ENCODE measurements at regions not wholly inside any gene's neighbourhood (a gene's known extent, or its start where the extent isn't known, plus 50 kb on each side); places are given as distances from the start of the nearest gene placed in this dataset.
"Not testable (repeated sequence)": the region's sequence is repeated elsewhere in the genome, so short reads cannot be mapped to it uniquely, and the experiment has no call there.

- no peaks in the 10 kb centered on the region for H3K9me3 ChIP-seq
- intact Hi-C loops (cut with DNase I) = no loop called here
- H3K27ac ChIP-seq (replicated peaks in 1 of 4) = no peak overlapping the region
- DNase-seq (ENCODE audit: extremely low spot score) = no peak
- TF ChIP-seq POLR2A (IDR thresholded peaks at IDR 0.05; ENCODE audit: low read depth) (no peak), POLR2AphosphoS5 (IDR thresholded peaks at IDR 0.05) (no peak), EP300 (IDR thresholded peaks at IDR 0.05) (no peak)
- TF ChIP-seq, protein P1, sequence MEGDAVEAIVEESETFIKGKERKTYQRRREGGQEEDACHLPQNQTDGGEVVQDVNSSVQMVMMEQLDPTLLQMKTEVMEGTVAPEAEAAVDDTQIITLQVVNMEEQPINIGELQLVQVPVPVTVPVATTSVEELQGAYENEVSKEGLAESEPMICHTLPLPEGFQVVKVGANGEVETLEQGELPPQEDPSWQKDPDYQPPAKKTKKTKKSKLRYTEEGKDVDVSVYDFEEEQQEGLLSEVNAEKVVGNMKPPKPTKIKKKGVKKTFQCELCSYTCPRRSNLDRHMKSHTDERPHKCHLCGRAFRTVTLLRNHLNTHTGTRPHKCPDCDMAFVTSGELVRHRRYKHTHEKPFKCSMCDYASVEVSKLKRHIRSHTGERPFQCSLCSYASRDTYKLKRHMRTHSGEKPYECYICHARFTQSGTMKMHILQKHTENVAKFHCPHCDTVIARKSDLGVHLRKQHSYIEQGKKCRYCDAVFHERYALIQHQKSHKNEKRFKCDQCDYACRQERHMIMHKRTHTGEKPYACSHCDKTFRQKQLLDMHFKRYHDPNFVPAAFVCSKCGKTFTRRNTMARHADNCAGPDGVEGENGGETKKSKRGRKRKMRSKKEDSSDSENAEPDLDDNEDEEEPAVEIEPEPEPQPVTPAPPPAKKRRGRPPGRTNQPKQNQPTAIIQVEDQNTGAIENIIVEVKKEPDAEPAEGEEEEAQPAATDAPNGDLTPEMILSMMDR (IDR thresholded peaks at IDR 0.05) = no peak
- H3K4me3 ChIP-seq = no peak overlapping the region
- H3K4me1 ChIP-seq = no peaks in the 10 kb centered on the region
- no peaks in the 10 kb centered on the region for H3K36me3 ChIP-seq
- WGBS = 77% methylated on average over 6 of the region's 6 CpGs
- no peaks in the 10 kb centered on the region for H3K27me3 ChIP-seq
Measured at GRCh38 chr16:52309446-52310416, 237.2 kb downstream of the TOX3 start.

DNA sequence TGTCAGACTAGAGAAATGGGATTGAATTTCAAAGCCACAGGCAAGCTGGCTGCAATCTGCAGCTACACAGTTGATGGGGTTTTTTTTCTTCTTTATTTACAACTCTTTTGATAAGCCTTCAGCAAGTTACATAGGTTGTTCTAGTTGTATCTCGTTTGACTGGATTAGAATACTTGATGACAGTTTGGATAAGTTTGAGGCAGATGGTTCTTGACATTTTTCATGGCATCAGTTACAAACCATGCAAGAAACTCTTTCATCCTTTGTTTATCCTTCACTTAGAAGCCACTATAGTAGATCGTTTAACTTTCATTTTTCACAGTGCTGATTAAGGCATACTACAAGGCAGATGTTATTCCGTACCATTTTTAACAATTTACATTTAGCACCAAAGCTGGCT is 238.9 kb downstream of the TOX3 start:
- intact Hi-C loops (cut with DNase I) = no loop called here
- TF ChIP-seq POLR2AphosphoS5 (IDR thresholded peaks at IDR 0.05) (no peak), EP300 (IDR thresholded peaks at IDR 0.05) (no peak), POLR2A (IDR thresholded peaks at IDR 0.05; ENCODE audit: low read depth) (no peak)
- TF ChIP-seq, protein P1 (IDR thresholded peaks at IDR 0.05) = no peak
- no peak for DNase-seq (ENCODE audit: extremely low spot score)
- H3K27ac ChIP-seq (replicated peaks in 1 of 4) = no peak overlapping the region
- H3K4me1 ChIP-seq = no peaks in the 10 kb centered on the region
- no peak overlapping the region for H3K4me3 ChIP-seq
- no peaks in the 10 kb centered on the region for H3K36me3 ChIP-seq
- no peaks in the 10 kb centered on the region for H3K9me3 ChIP-seq
- 21% methylated on average over 3 of the region's 3 CpGs for WGBS
- no peaks in the 10 kb centered on the region for H3K27me3 ChIP-seq

DNA sequence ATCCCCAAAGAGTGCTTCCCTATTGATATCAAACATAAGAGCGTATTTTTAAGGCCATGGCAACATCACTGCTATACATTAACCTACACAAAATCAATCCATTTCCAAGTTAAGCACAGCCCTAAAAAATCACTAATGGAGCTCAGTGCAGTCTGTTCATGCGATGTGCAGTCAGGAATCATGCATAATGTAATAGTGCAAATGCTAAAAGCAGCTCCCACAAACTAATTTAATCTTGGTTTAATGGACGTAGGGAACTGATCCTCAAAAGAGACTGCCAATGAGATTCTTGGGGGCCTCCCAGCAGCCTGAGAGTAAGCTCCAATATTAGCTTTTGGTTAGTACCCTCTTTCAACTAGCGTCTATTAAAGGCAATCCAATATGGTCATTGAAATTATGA is 245.9 kb downstream of the TOX3 start:
- H3K4me1 ChIP-seq = no peaks in the 10 kb centered on the region
- TF ChIP-seq, protein P1 (IDR thresholded peaks at IDR 0.05) = no peak
- TF ChIP-seq EP300 (IDR thresholded peaks at IDR 0.05) (no peak), POLR2AphosphoS5 (IDR thresholded peaks at IDR 0.05) (no peak), POLR2A (IDR thresholded peaks at IDR 0.05; ENCODE audit: low read depth) (no peak)
- H3K27ac ChIP-seq (replicated peaks in 1 of 4) = no peak overlapping the region
- H3K4me3 ChIP-seq = no peak overlapping the region
- WGBS = 81% methylated on average over 4 of the region's 4 CpGs
- no peaks in the 10 kb centered on the region for H3K36me3 ChIP-seq
- H3K9me3 ChIP-seq = no peaks in the 10 kb centered on the region
- intact Hi-C loops (cut with DNase I) = no loop called here
- H3K27me3 ChIP-seq = no peaks in the 10 kb centered on the region
- DNase-seq (ENCODE audit: extremely low spot score) = peak; percentile 47

DNA sequence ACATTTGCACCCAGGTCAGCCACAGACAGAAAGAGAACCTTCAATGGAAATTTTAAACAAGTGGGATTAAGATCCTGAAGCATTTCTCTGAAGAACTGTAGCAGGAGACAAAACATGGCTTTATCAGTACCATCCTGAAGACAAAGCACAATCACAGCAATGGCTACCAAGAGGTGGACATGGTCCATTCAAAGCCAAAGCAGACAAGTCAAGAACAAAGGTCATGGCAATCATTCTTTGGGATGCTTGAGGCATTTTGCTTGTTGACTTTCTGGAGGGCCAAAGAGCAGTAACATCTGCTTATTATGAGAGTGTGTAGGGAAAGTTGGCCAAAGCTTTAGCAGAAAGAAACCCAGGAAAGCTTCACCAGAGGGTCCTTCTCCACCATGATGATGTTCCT is 248.2 kb downstream of the TOX3 start:
- intact Hi-C loops (cut with DNase I) = no loop called here
- no peaks in the 10 kb centered on the region for H3K9me3 ChIP-seq
- H3K36me3 ChIP-seq = no peaks in the 10 kb centered on the region
- H3K27ac ChIP-seq (replicated peaks in 1 of 4) = no peak overlapping the region
- TF ChIP-seq EP300 (IDR thresholded peaks at IDR 0.05) (no peak), POLR2A (IDR thresholded peaks at IDR 0.05; ENCODE audit: low read depth) (no peak), POLR2AphosphoS5 (IDR thresholded peaks at IDR 0.05) (no peak)
- TF ChIP-seq, protein P1 (IDR thresholded peaks at IDR 0.05) = no peak
- no peaks in the 10 kb centered on the region for H3K4me1 ChIP-seq
- H3K27me3 ChIP-seq = no peaks in the 10 kb centered on the region
- no peak overlapping the region for H3K4me3 ChIP-seq
- no peak for DNase-seq (ENCODE audit: extremely low spot score)

DNA sequence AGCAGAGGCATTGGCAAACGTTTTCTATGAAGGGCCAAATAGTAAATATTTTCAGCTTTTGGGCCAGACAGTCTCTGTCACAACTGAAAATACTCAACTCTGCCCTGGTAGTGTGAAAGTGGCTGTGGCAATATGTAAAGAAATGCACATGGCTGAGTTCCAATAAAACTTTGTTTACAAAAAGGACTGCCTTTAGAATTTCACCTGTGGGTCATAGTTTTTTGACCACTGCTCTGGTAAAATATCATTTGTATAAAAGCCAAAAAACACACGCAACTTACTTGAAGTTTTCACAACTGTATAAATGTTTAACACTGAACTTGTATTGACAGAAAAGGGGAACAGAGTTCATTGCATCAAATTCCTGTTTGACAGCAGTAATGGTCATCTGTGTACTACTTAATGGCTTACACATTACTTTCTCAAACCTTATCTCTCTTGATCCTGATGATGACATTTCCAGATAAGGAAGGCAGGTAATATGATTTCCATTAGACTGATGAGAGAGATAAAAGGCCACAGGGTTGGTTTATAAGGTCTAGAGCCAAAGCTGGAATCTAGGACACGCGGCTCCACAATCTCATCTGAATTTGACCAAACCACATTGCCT is 250.1 kb downstream of the TOX3 start:
- H3K4me3 ChIP-seq; DNase-seq (ENCODE audit: extremely low spot score); H3K36me3 ChIP-seq; H3K4me1 ChIP-seq; intact Hi-C loops (cut with DNase I); H3K9me3 ChIP-seq; H3K27ac ChIP-seq (replicated peaks in 1 of 4); H3K27me3 ChIP-seq: not testable (repeated sequence)
- 61% methylated on average over 4 of the region's 4 CpGs for WGBS
